HEK293 (cell line): ENCODE measurements at regions not wholly inside any gene's neighbourhood (a gene's known extent, or its start where the extent isn't known, plus 50 kb on each side); places are given as distances from the start of the nearest gene placed in this dataset.

ENCODE experiments used
- CTCF ChIA-PET: fragments of 350-600 bp; formaldehyde crosslinking; extraction: SDS; loops from one replicate; lab custom pipeline; 2021; ENCODE audit warnings: antibody characterized with exemption; lab: Yijun Ruan, JAX
- POLR2A ChIA-PET: fragments of 300-600 bp; formaldehyde crosslinking; extraction: SDS; loops from one replicate; lab custom pipeline; 2020; ENCODE audit warnings: antibody characterized with exemption, inconsistent platforms; lab: Yijun Ruan, JAX
- H3K27ac ChIP-seq: fragments of 200-500 bp; sonication (Bioruptor generic); 2 replicates; pipeline ENCODE4 v1.5.1; 2014; ENCODE audit warnings: low read depth, low read length, control low read depth, inconsistent platforms; ENCODE audit errors: extremely low read depth
- H3K36me3 ChIP-seq, 2 experiments: fragments of 200-500 bp in 1 of 2; sonication (Bioruptor generic) in 1 of 2; 1 replicate in 1 of 2; 2 replicates in 1 of 2; pipeline ENCODE4 v1.5.1; 2014 to 2017; ENCODE audit warnings: inconsistent platforms in 2 of 2, low read length in 2 of 2; ENCODE audit not compliant: control insufficient read depth in 2 of 2, insufficient read depth in 1 of 2
- H3K4me1 ChIP-seq: fragments of 200-500 bp; sonication (Bioruptor generic); 2 replicates; pipeline ENCODE4 v1.5.1; 2014; ENCODE audit warnings: mild to moderate bottlenecking, low read length, inconsistent platforms; ENCODE audit not compliant: control insufficient read depth, insufficient read depth
- H3K4me3 ChIP-seq: 2 replicates; pipeline ENCODE4 v1.5.1; 2011; ENCODE audit warnings: low read depth, mild to moderate bottlenecking, control low read depth, low read length, moderate library complexity
- H3K9me3 ChIP-seq: fragments of 200-500 bp; sonication (Bioruptor generic); 2 replicates; pipeline ENCODE4 v1.5.1; 2014; ENCODE audit warnings: low read depth, low read length, inconsistent platforms; ENCODE audit not compliant: control insufficient read depth, insufficient read depth
- KLF7 ChIP-seq: fragments of 450-650 bp; formaldehyde crosslinking; IDR thresholded peaks from 2 replicates; pipeline ENCODE4 v1.5.1; 2016; ENCODE audit warnings: missing biosample characterization, missing genetic modification characterization, borderline replicate concordance
- ZBTB8A ChIP-seq: fragments of 450-650 bp; formaldehyde crosslinking; IDR thresholded peaks from 2 replicates; pipeline ENCODE4 v1.5.1; 2016; ENCODE audit warnings: missing biosample characterization, missing genetic modification characterization
- ZNF112 ChIP-seq: fragments of 450-650 bp; formaldehyde crosslinking; IDR thresholded peaks from 2 replicates; pipeline ENCODE4 v1.5.0; 2017; ENCODE audit warnings: missing biosample characterization, missing genetic modification characterization
- ZNF23 ChIP-seq: fragments of 450-650 bp; formaldehyde crosslinking; IDR thresholded peaks from 2 replicates; pipeline ENCODE4 v1.5.1; 2016; ENCODE audit warnings: missing biosample characterization, missing genetic modification characterization, borderline replicate concordance
- ZNF239 ChIP-seq: fragments of 450-650 bp; formaldehyde crosslinking; IDR thresholded peaks from 2 replicates; pipeline ENCODE4 v1.5.1; 2016; ENCODE audit warnings: missing biosample characterization, missing genetic modification characterization
- ZNF350 ChIP-seq: fragments of 450-650 bp; formaldehyde crosslinking; IDR thresholded peaks from 2 replicates; pipeline ENCODE4 v1.5.0; 2017; ENCODE audit warnings: missing biosample characterization, mild to moderate bottlenecking, missing genetic modification characterization
- ZNF398 ChIP-seq: fragments of 450-650 bp; formaldehyde crosslinking; IDR thresholded peaks from 2 replicates; pipeline ENCODE4 v1.5.1; 2017; ENCODE audit warnings: missing biosample characterization, missing genetic modification characterization
- ZNF416 ChIP-seq: fragments of 450-650 bp; formaldehyde crosslinking; IDR thresholded peaks from 2 replicates; pipeline ENCODE4 v1.5.1; 2016; ENCODE audit warnings: missing biosample characterization, missing genetic modification characterization
- ZNF433 ChIP-seq: fragments of 450-650 bp; formaldehyde crosslinking; IDR thresholded peaks from 2 replicates; pipeline ENCODE4 v1.5.1; 2016; ENCODE audit warnings: missing biosample characterization, missing genetic modification characterization, low read depth
- ZNF48 ChIP-seq: fragments of 450-650 bp; formaldehyde crosslinking; IDR thresholded peaks from 2 replicates; pipeline ENCODE4 v1.5.1; 2016; ENCODE audit warnings: missing biosample characterization, missing genetic modification characterization
- ZNF488 ChIP-seq: fragments of 450-650 bp; formaldehyde crosslinking; IDR thresholded peaks from 2 replicates; pipeline ENCODE4 v1.5.1; 2016; ENCODE audit warnings: missing biosample characterization, missing genetic modification characterization
- ZNF514 ChIP-seq: fragments of 450-650 bp; formaldehyde crosslinking; IDR thresholded peaks from 2 replicates; pipeline ENCODE4 v1.5.1; 2016; ENCODE audit warnings: missing biosample characterization, missing genetic modification characterization
- ZNF621 ChIP-seq: fragments of 450-650 bp; formaldehyde crosslinking; IDR thresholded peaks from 2 replicates; pipeline ENCODE4 v1.5.1; 2017; ENCODE audit warnings: missing biosample characterization, missing genetic modification characterization
- ZNF645 ChIP-seq: fragments of 450-650 bp; formaldehyde crosslinking; IDR thresholded peaks from 2 replicates; pipeline ENCODE4; 2016; ENCODE audit warnings: missing biosample characterization, missing genetic modification characterization
- ZNF658 ChIP-seq: fragments of 450-650 bp; formaldehyde crosslinking; IDR thresholded peaks from 2 replicates; pipeline ENCODE4; 2016; ENCODE audit warnings: missing biosample characterization, missing genetic modification characterization
- ZNF660 ChIP-seq: fragments of 450-650 bp; IDR thresholded peaks from 2 replicates; pipeline ENCODE4 v1.5.1; 2018; ENCODE audit warnings: missing biosample characterization, mild to moderate bottlenecking, missing genetic modification characterization
- ZNF677 ChIP-seq: fragments of 450-650 bp; IDR thresholded peaks from 2 replicates; pipeline ENCODE4 v1.5.0; 2018; ENCODE audit warnings: missing biosample characterization, mild to moderate bottlenecking, missing genetic modification characterization, moderate library complexity
- ZNF843 ChIP-seq: fragments of 450-650 bp; formaldehyde crosslinking; IDR thresholded peaks from 2 replicates; pipeline ENCODE4 v1.5.1; 2016; ENCODE audit warnings: missing biosample characterization, missing genetic modification characterization
- ZXDB ChIP-seq: fragments of 450-650 bp; formaldehyde crosslinking; IDR thresholded peaks from 2 replicates; pipeline ENCODE4 v1.5.1; 2016; ENCODE audit warnings: missing biosample characterization, missing genetic modification characterization

GRCh38 chr10:44017483-44018145 lies 367.3 kb downstream of the CXCL12 start (continued):
- TF ChIP-seq ZNF239 (tag by site-specific recombination) = no peak
- no peak for TF ChIP-seq ZBTB8A (tag by site-specific recombination)

- TF ChIP-seq ZNF488 (no peak), ZXDB (tag by site-specific recombination) (no peak), ZNF660 (tag by site-specific recombination) (no peak), ZNF658 (tag by site-specific recombination) (no peak), KLF7 (tag by site-specific recombination) (no peak), ZNF843 (no peak), ZNF514 (no peak), ZNF350 (tag by site-specific recombination) (no peak), ZNF398 (tag by site-specific recombination) (no peak), ZNF416 (no peak), ZNF677 (tag by site-specific recombination) (no peak), ZNF433 (no peak)
- no peaks in the 10 kb centered on the region for H3K9me3 ChIP-seq
- H3K4me3 ChIP-seq = no peak overlapping the region
- ChIA-PET POLR2A (no interaction called here), CTCF (interaction anchor here (0.6 to 1.2 kb wide), 2 partner anchors 168 to 848 kb away, joined by 3 to 4 read pairs; no protein-coding TSS in a partner anchor)
- H3K36me3 ChIP-seq = no peaks in the 10 kb centered on the region
- no peak overlapping the region for H3K27ac ChIP-seq
- no peaks in the 10 kb centered on the region for H3K4me1 ChIP-seq
Measured at GRCh38 chr10:44016589-44017482, 368.1 kb downstream of the CXCL12 start.

GRCh38 chr10:44015702-44016500 lies 367.2 kb upstream of the ZNF32 start:
- TF ChIP-seq ZNF658 (tag by site-specific recombination) (no peak), ZNF48 (tag by site-specific recombination) (no peak), ZNF621 (tag by site-specific recombination) (no peak), ZNF112 (tag by site-specific recombination) (no peak), ZNF645 (tag by site-specific recombination) (no peak), ZNF23 (tag by site-specific recombination) (no peak)
- Histone ChIP-seq H3K36me3 (no peaks in the 10 kb centered on the region), H3K9me3 (no peaks in the 10 kb centered on the region), H3K4me3 (no peak overlapping the region), H3K27ac (no peak overlapping the region), H3K4me1 (no peaks in the 10 kb centered on the region)
- ChIA-PET CTCF (no interaction called here), POLR2A (no interaction called here)
